ENCODE measurements at regions not wholly inside any gene's neighbourhood (a gene's known extent, or its start where the extent isn't known, plus 50 kb on each side); places are given as distances from the start of the nearest gene placed in this dataset.

DNA sequence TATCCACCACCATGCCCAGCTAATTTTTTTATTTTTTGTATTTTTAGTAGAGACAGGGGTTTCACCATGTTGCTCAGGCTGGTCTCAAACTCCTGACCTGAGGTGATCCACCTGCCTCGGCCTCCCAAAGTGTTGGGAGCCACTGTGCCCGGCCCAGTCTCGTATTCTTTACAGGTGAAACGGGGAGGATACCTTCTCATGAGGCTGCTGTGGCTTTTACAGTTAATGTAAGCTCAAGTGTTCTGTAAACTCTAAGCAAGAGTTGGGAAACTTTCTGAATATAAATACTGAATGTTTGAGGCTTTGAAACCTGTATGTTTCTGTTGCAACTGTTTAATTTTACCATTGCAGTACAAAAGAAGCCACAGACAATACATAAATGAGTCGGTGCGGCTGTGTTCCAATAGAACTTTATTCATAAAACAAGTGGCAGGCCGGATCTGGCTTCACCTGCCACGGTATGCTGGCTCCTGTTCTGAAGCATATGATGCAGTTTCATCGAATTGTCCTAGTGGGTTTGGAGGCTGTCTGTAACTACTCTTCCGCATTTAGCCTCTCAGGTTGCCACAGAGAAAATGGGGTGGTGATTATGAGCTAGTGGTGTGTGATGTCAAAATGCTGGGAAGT lies 192.5 kb upstream of the ZFP64 start:
- no peak for DNase-seq (ENCODE audit: low spot score)
- no peak overlapping the region for H3K4me3 Mint-ChIP-seq
- no peak for TF ChIP-seq EZH2 (IDR thresholded peaks at IDR 0.05)
- TF ChIP-seq, protein P1, sequence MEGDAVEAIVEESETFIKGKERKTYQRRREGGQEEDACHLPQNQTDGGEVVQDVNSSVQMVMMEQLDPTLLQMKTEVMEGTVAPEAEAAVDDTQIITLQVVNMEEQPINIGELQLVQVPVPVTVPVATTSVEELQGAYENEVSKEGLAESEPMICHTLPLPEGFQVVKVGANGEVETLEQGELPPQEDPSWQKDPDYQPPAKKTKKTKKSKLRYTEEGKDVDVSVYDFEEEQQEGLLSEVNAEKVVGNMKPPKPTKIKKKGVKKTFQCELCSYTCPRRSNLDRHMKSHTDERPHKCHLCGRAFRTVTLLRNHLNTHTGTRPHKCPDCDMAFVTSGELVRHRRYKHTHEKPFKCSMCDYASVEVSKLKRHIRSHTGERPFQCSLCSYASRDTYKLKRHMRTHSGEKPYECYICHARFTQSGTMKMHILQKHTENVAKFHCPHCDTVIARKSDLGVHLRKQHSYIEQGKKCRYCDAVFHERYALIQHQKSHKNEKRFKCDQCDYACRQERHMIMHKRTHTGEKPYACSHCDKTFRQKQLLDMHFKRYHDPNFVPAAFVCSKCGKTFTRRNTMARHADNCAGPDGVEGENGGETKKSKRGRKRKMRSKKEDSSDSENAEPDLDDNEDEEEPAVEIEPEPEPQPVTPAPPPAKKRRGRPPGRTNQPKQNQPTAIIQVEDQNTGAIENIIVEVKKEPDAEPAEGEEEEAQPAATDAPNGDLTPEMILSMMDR (IDR thresholded peaks at IDR 0.05), result no peak
- no peak for TF ChIP-seq EZH2phosphoT487 (IDR thresholded peaks at IDR 0.05)
- H3K4me2 ChIP-seq, result no peak overlapping the region
- H3K79me2 ChIP-seq (ENCODE audit: low read depth), result no peaks in the 10 kb centered on the region
- no peak overlapping the region for H2AFZ ChIP-seq (replicated peaks)
- no peaks in the 10 kb centered on the region for H3K36me3 ChIP-seq
- no peaks in the 10 kb centered on the region for H4K20me1 ChIP-seq (ENCODE audit: low read depth)
- no peak overlapping the region for H3K27ac Mint-ChIP-seq
- no peaks in the 10 kb centered on the region for H3K4me1 ChIP-seq
- H3K27me3 Mint-ChIP-seq (ENCODE audit: insufficient read depth, low read depth), result no peaks in the 10 kb centered on the region
- H3K27me3 ChIP-seq, result no peaks in the 10 kb centered on the region
- H3F3A ChIP-seq (ENCODE audit: low read depth), result no peaks in the 10 kb centered on the region
- no peak overlapping the region for H3K27ac ChIP-seq
- H3K36me3 Mint-ChIP-seq, result no peaks in the 10 kb centered on the region
- no peak overlapping the region for H3K4me3 ChIP-seq
- no peaks in the 10 kb centered on the region for H3K9me3 ChIP-seq (ENCODE audit: low read depth)
- H3K9me3 Mint-ChIP-seq, result no peaks in the 10 kb centered on the region
- H3K4me1 Mint-ChIP-seq, result no peaks in the 10 kb centered on the region
- H3K9ac ChIP-seq, result no peak overlapping the region

DNA sequence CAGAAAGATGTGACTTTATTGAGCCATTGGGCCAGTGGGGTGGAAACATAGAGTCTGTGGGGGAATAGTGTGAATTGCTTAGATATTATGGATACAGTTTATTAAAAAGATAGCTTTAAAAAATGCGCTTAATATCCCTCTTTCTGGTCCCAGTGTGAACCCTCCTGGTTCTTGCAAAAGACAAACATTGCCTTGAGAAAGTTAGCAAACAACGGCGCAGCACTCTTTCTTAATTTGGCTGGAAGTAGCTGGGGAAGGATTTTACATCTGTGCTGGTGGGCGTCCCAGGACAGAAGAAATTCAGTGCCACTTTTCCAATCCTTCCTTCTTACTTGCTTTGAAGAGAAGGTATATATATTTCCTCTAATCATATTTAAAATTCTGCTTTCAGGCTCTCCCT lies 191.4 kb upstream of the ZFP64 start:
- H3K4me3 ChIP-seq, result no peak overlapping the region
- no peaks in the 10 kb centered on the region for H3K4me1 Mint-ChIP-seq
- H3K27ac Mint-ChIP-seq, result no peak overlapping the region
- H3K27me3 Mint-ChIP-seq (ENCODE audit: insufficient read depth, low read depth), result no peaks in the 10 kb centered on the region
- no peaks in the 10 kb centered on the region for H4K20me1 ChIP-seq (ENCODE audit: low read depth)
- H3K4me2 ChIP-seq, result no peak overlapping the region
- TF ChIP-seq EZH2phosphoT487 (IDR thresholded peaks at IDR 0.05), result no peak
- TF ChIP-seq, protein P1 (IDR thresholded peaks at IDR 0.05), result no peak
- TF ChIP-seq EZH2 (IDR thresholded peaks at IDR 0.05), result no peak
- no peaks in the 10 kb centered on the region for H3K9me3 ChIP-seq (ENCODE audit: low read depth)
- no peaks in the 10 kb centered on the region for H3K9me3 Mint-ChIP-seq
- no peaks in the 10 kb centered on the region for H3K36me3 Mint-ChIP-seq
- no peak overlapping the region for H3K4me3 Mint-ChIP-seq
- H3K27ac ChIP-seq, result no peak overlapping the region
- H3K79me2 ChIP-seq (ENCODE audit: low read depth), result no peaks in the 10 kb centered on the region
- H2AFZ ChIP-seq (replicated peaks), result no peak overlapping the region
- no peaks in the 10 kb centered on the region for H3F3A ChIP-seq (ENCODE audit: low read depth)
- no peaks in the 10 kb centered on the region for H3K4me1 ChIP-seq
- no peaks in the 10 kb centered on the region for H3K36me3 ChIP-seq
- DNase-seq (ENCODE audit: low spot score), result no peak
- no peaks in the 10 kb centered on the region for H3K27me3 ChIP-seq
- no peak overlapping the region for H3K9ac ChIP-seq

DNA sequence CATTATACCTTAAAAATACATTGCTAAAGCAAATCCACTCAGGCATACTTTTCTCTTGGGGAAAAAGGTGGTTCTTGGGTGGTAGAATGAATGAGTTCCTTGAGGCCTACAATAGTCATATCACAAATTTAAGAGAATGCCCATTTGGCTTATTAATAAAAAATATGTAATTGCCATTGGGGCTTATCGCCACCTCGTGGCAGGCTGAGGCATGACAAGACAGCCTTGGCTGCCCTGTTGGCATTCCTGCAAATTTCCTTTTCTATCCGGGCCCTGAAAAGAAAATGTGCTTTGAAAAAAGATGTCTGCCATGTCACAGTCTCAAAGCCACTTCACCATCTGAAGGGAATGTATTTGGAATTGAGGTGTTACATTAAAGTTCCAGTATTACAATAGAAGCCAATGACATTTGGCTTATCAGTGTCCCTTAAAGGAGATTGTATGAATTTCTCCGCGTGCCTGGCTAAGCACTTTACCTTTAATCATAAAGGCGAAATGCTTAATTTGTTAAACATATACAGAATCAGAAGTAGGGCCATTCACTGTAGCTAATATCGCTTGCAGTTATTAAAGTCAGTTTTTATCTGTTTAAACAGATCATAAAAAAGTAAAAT lies 188.3 kb upstream of the ZFP64 start:
- Histone ChIP-seq H3K9ac (no peak overlapping the region), H4K20me1 (ENCODE audit: low read depth) (no peaks in the 10 kb centered on the region), H3K79me2 (ENCODE audit: low read depth) (no peaks in the 10 kb centered on the region), H3F3A (ENCODE audit: low read depth) (no peaks in the 10 kb centered on the region), H3K4me3 (no peak overlapping the region), H3K36me3 (no peaks in the 10 kb centered on the region), H2AFZ (replicated peaks) (no peak overlapping the region), H3K27ac (no peak overlapping the region), H3K4me1 (no peaks in the 10 kb centered on the region), H3K9me3 (ENCODE audit: low read depth) (no peaks in the 10 kb centered on the region), H3K27me3 (no peaks in the 10 kb centered on the region), H3K4me2 (no peak overlapping the region)
- Mint-ChIP-seq H3K27ac (no peak overlapping the region), H3K27me3 (ENCODE audit: insufficient read depth, low read depth) (peaks cover 2% of the 10 kb centered on the region), H3K4me3 (no peak overlapping the region), H3K36me3 (no peaks in the 10 kb centered on the region), H3K9me3 (no peaks in the 10 kb centered on the region), H3K4me1 (no peaks in the 10 kb centered on the region)
- peak; percentile 45 for DNase-seq (ENCODE audit: low spot score)
- TF ChIP-seq, protein P1 (IDR thresholded peaks at IDR 0.05), result peak; percentile 94
- TF ChIP-seq EZH2phosphoT487 (IDR thresholded peaks at IDR 0.05), result no peak
